Ishikawa (cell line): ENCODE measurements at regions not wholly inside any gene's neighbourhood (a gene's known extent, or its start where the extent isn't known, plus 50 kb on each side); places are given as distances from the start of the nearest gene placed in this dataset.

Experiments used
- CEBPB ChIP-seq: IDR thresholded peaks from 2 replicates; pipeline ENCODE4 v1.6.1; 2012
- CREB1 ChIP-seq: IDR thresholded peaks from 2 replicates; pipeline ENCODE4 v1.6.1; 2012; ENCODE audit warnings: low read depth
- EGR1 ChIP-seq: IDR thresholded peaks from 2 replicates; pipeline ENCODE4 v1.6.1; 2012
- EP300 ChIP-seq: IDR thresholded peaks from 2 replicates; pipeline ENCODE4 v1.6.1; 2012; ENCODE audit warnings: borderline replicate concordance
- NFIC ChIP-seq: IDR thresholded peaks from 2 replicates; pipeline ENCODE4 v1.6.1; 2012
- RAD21 ChIP-seq: IDR thresholded peaks from 2 replicates; pipeline ENCODE4 v1.6.1; 2012; ENCODE audit warnings: low read depth
- TAF1 ChIP-seq: IDR thresholded peaks from 2 replicates; pipeline ENCODE4 v1.6.1; 2012; ENCODE audit warnings: low read depth, mild to moderate bottlenecking
- TEAD4 ChIP-seq: IDR thresholded peaks from 2 replicates; pipeline ENCODE4 v1.6.1; 2012
- YY1 ChIP-seq: IDR thresholded peaks from 2 replicates; pipeline ENCODE4 v1.6.1; 2012; ENCODE audit warnings: low read depth
- ZBTB7A ChIP-seq: IDR thresholded peaks from 2 replicates; pipeline ENCODE4 v1.6.1; 2012; ENCODE audit warnings: low read depth
- TF ChIP-seq, protein P1 (sequence below): IDR thresholded peaks from 2 replicates; pipeline ENCODE4 v1.6.1; 2012; ENCODE audit warnings: low read depth, mild to moderate bottlenecking
- TF ChIP-seq, protein P2 (sequence below): IDR thresholded peaks from 2 replicates; pipeline ENCODE4 v1.6.1; 2012
- TF ChIP-seq, protein P3 (sequence below): IDR thresholded peaks from 2 replicates; pipeline ENCODE4 v1.6.1; 2012

DNA sequence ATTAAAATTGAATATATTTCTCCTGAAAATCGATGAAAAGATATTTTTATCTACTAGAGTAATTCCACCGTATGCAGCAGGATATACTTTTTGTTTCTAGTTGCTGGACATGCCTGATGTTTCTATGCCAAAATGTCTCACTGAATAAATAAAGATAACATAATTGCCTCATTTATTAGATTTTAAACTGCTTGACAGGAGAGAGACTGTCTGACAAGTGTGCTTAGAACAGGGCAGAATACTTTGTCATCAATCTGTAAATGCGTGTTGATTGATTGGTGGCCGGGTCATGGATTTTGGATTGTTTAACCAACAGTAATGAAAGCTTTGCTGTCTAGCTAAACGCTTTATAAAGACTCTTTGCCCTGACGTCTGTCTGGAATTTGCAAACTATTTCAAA, 339.0 kb downstream of the CHRM3 start:
- TF ChIP-seq, protein P1, sequence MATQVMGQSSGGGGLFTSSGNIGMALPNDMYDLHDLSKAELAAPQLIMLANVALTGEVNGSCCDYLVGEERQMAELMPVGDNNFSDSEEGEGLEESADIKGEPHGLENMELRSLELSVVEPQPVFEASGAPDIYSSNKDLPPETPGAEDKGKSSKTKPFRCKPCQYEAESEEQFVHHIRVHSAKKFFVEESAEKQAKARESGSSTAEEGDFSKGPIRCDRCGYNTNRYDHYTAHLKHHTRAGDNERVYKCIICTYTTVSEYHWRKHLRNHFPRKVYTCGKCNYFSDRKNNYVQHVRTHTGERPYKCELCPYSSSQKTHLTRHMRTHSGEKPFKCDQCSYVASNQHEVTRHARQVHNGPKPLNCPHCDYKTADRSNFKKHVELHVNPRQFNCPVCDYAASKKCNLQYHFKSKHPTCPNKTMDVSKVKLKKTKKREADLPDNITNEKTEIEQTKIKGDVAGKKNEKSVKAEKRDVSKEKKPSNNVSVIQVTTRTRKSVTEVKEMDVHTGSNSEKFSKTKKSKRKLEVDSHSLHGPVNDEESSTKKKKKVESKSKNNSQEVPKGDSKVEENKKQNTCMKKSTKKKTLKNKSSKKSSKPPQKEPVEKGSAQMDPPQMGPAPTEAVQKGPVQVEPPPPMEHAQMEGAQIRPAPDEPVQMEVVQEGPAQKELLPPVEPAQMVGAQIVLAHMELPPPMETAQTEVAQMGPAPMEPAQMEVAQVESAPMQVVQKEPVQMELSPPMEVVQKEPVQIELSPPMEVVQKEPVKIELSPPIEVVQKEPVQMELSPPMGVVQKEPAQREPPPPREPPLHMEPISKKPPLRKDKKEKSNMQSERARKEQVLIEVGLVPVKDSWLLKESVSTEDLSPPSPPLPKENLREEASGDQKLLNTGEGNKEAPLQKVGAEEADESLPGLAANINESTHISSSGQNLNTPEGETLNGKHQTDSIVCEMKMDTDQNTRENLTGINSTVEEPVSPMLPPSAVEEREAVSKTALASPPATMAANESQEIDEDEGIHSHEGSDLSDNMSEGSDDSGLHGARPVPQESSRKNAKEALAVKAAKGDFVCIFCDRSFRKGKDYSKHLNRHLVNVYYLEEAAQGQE = no peak
- TF ChIP-seq EP300 = no peak
- no peak for TF ChIP-seq RAD21
- no peak for TF ChIP-seq NFIC
- TF ChIP-seq CEBPB = no peak
- no peak for TF ChIP-seq YY1
- no peak for TF ChIP-seq EGR1
- TF ChIP-seq, protein P2, sequence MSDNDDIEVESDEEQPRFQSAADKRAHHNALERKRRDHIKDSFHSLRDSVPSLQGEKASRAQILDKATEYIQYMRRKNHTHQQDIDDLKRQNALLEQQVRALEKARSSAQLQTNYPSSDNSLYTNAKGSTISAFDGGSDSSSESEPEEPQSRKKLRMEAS = no peak
- TF ChIP-seq TAF1 = no peak
- TF ChIP-seq, protein P3, sequence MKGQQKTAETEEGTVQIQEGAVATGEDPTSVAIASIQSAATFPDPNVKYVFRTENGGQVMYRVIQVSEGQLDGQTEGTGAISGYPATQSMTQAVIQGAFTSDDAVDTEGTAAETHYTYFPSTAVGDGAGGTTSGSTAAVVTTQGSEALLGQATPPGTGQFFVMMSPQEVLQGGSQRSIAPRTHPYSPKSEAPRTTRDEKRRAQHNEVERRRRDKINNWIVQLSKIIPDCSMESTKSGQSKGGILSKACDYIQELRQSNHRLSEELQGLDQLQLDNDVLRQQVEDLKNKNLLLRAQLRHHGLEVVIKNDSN = no peak
- no peak for TF ChIP-seq CREB1
- TF ChIP-seq ZBTB7A = no peak
- TF ChIP-seq TEAD4 = no peak
